ENCODE measurements at regions not wholly inside any gene's neighbourhood (a gene's known extent, or its start where the extent isn't known, plus 50 kb on each side); places are given as distances from the start of the nearest gene placed in this dataset.

GRCh38 chr14:94998685-94999084 lies 158.6 kb downstream of the DICER1 start:
- no peak overlapping the region for H3K4me3 ChIP-seq (ENCODE audit: low read length)
- no peak for DNase-seq (ENCODE audit: low read depth)
- no peak for TF ChIP-seq CTCF (conservative IDR thresholded peaks at IDR 0.05; ENCODE audit: low read depth, low read length)

- DNase-seq (ENCODE audit: low read depth): no peak
- no peak overlapping the region for H3K4me3 ChIP-seq (ENCODE audit: low read length)
- TF ChIP-seq CTCF (conservative IDR thresholded peaks at IDR 0.05; ENCODE audit: low read depth, low read length): no peak
Measured at GRCh38 chr14:94998110-94998509, 159.2 kb downstream of the DICER1 start.

- TF ChIP-seq CTCF (conservative IDR thresholded peaks at IDR 0.05; ENCODE audit: low read depth, low read length): no peak
- no peak for DNase-seq (ENCODE audit: low read depth)
- no peak overlapping the region for H3K4me3 ChIP-seq (ENCODE audit: low read length)
Measured at GRCh38 chr14:94995551-94995950, 161.8 kb downstream of the DICER1 start.

- no peak overlapping the region for H3K4me3 ChIP-seq (ENCODE audit: low read length)
- DNase-seq (ENCODE audit: low read depth): no peak
- no peak for TF ChIP-seq CTCF (conservative IDR thresholded peaks at IDR 0.05; ENCODE audit: low read depth, low read length)
Measured at GRCh38 chr14:94994245-94994644, 163.1 kb downstream of the DICER1 start.

GRCh38 chr14:94992046-94992445 lies 165.3 kb downstream of the DICER1 start:
- no peak for DNase-seq (ENCODE audit: low read depth)
- no peak overlapping the region for H3K4me3 ChIP-seq (ENCODE audit: low read length)
- no peak for TF ChIP-seq CTCF (conservative IDR thresholded peaks at IDR 0.05; ENCODE audit: low read depth, low read length)

- no peak overlapping the region for H3K4me3 ChIP-seq (ENCODE audit: low read length)
- TF ChIP-seq CTCF (conservative IDR thresholded peaks at IDR 0.05; ENCODE audit: low read depth, low read length): no peak
- no peak for DNase-seq (ENCODE audit: low read depth)
Measured at GRCh38 chr14:94989946-94990345, 167.4 kb downstream of the DICER1 start.

GRCh38 chr14:94989417-94989816 lies 167.9 kb downstream of the DICER1 start:
- no peak overlapping the region for H3K4me3 ChIP-seq (ENCODE audit: low read length)
- TF ChIP-seq CTCF (conservative IDR thresholded peaks at IDR 0.05; ENCODE audit: low read depth, low read length): no peak
- DNase-seq (ENCODE audit: low read depth): no peak

All from retinal pigment epithelial cell (primary cell).